Spleen (tissue), 11 donors: ENCODE measurements at regions not wholly inside any gene's neighbourhood (a gene's known extent, or its start where the extent isn't known, plus 50 kb on each side); places are given as distances from the start of the nearest gene placed in this dataset.

Experiments used
- DNase-seq: peaks from one replicate; pipeline ENCODE4 v3.0.0-alpha.2; 2020
- H3K27ac ChIP-seq, 8 donors: fragments of 200-600 bp; sonication (generic) in 7 of 8; 1 replicate in 4 of 8; 2 replicates in 4 of 8; pipeline versions ENCODE4 v1.5.0 to v1.8.0; 2016 to 2021; ENCODE audit warnings: inconsistent platforms in 4 of 8, mild to moderate bottlenecking in 4 of 8, moderate library complexity in 1 of 8
- H3K27me3 ChIP-seq, 7 donors: fragments of 200-600 bp; sonication (generic) in 6 of 7; replicated peaks in 1 of 7; 1 replicate in 4 of 7; 2 replicates in 3 of 7; pipeline versions ENCODE4 v1.5.0 to v1.8.0; 2016 to 2021; ENCODE audit warnings: inconsistent platforms in 3 of 7, mild to moderate bottlenecking in 1 of 7
- H3K36me3 ChIP-seq, 6 donors: fragments of 200-600 bp; sonication (generic) in 5 of 6; 1 replicate in 4 of 6; 2 replicates in 2 of 6; pipeline versions ENCODE4 v1.5.0 to v1.8.0; 2016 to 2021; ENCODE audit warnings: inconsistent platforms in 2 of 6
- H3K4me1 ChIP-seq, 6 donors: fragments of 200-600 bp; sonication (generic) in 5 of 6; 1 replicate in 3 of 6; 2 replicates in 3 of 6; pipeline versions ENCODE4 v1.5.0 to v1.8.0; 2016 to 2021; ENCODE audit warnings: inconsistent platforms in 3 of 6
- H3K4me3 ChIP-seq, 8 donors: fragments of 200-600 bp; sonication (generic) in 7 of 8; 1 replicate in 4 of 8; 2 replicates in 4 of 8; pipeline versions ENCODE4 v1.5.0 to v1.8.0; 2016 to 2021; ENCODE audit warnings: inconsistent platforms in 4 of 8, mild to moderate bottlenecking in 4 of 8, moderate library complexity in 2 of 8
- H3K9me3 ChIP-seq, 8 donors: fragments of 200-600 bp; sonication (generic) in 7 of 8; 1 replicate in 4 of 8; 2 replicates in 4 of 8; pipeline versions ENCODE4 v1.5.0 to v1.8.0; 2016 to 2021; ENCODE audit warnings: inconsistent platforms in 4 of 8
- POLR2A ChIP-seq, 3 donors: fragments of 450-650 bp; IDR thresholded peaks; one replicate each; pipeline ENCODE4 v1.5.1; 2017; ENCODE audit warnings: antibody characterized with exemption in 3 of 3, mild to moderate bottlenecking in 1 of 3
- POLR2AphosphoS5 ChIP-seq, 3 donors: sonication (generic); formaldehyde crosslinking; IDR thresholded peaks; one replicate each; pipeline ENCODE4 v1.5.1; 2017; ENCODE audit warnings: antibody characterized with exemption in 3 of 3
- WGBS, 5 donors: extraction: QIAGEN DNeasy Blood & Tissue Kit in 3 of 5; methylation state at CpG; one replicate each; pipeline versions ENCODE4 v1.1.5 to v1.1.7; 2013 to 2018; 5-methylcytosine and 5-hydroxymethylcytosine counted together
- intact Hi-C: fragments of 100-400 bp; cut with DNase I; formaldehyde crosslinking; loops from one replicate; pipeline ENCODE4 v1.15.0; 2023; ENCODE audit warnings: low total_unique reads
- TF ChIP-seq, protein P1 (sequence below), 11 experiments: fragments of 200-600 bp in 7 of 11; fragments of 450-650 bp in 4 of 11; sonication (generic) in 4 of 11; IDR thresholded peaks in 8 of 11; conservative IDR thresholded peaks in 3 of 11; 1 replicate in 7 of 11; 2 replicates in 4 of 11; pipeline versions ENCODE4 v1.4.0 to v1.8.0; 2016 to 2021; ENCODE audit warnings: antibody characterized with exemption in 11 of 11, inconsistent platforms in 4 of 11, mild to moderate bottlenecking in 1 of 11
- donor health status: healthy with polysubstance abuse.
- donor health status: DM: no; HTN: no; CAD: no; lungs with moderate emphysema.
- donor health status: DM: no; HTN: no; CAD: no.
- donor health status: Bipolar disorder and iron deficiency.
- donor health status: healthy.
- donor health status: DM: no; HTN: no; CAD: no.
- donor health status: DM: yes; HTN: yes; CAD: no.

- Histone ChIP-seq H3K27me3 (no peaks in the 10 kb centered on the region), H3K9me3 (no peaks in the 10 kb centered on the region), H3K36me3 (no peaks in the 10 kb centered on the region), H3K27ac (no peak overlapping the region), H3K4me1 (no peaks in the 10 kb centered on the region), H3K4me3 (no peak overlapping the region)
- TF ChIP-seq, protein P1, sequence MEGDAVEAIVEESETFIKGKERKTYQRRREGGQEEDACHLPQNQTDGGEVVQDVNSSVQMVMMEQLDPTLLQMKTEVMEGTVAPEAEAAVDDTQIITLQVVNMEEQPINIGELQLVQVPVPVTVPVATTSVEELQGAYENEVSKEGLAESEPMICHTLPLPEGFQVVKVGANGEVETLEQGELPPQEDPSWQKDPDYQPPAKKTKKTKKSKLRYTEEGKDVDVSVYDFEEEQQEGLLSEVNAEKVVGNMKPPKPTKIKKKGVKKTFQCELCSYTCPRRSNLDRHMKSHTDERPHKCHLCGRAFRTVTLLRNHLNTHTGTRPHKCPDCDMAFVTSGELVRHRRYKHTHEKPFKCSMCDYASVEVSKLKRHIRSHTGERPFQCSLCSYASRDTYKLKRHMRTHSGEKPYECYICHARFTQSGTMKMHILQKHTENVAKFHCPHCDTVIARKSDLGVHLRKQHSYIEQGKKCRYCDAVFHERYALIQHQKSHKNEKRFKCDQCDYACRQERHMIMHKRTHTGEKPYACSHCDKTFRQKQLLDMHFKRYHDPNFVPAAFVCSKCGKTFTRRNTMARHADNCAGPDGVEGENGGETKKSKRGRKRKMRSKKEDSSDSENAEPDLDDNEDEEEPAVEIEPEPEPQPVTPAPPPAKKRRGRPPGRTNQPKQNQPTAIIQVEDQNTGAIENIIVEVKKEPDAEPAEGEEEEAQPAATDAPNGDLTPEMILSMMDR (IDR thresholded peaks at IDR 0.05 in 8 of 11, conservative IDR thresholded peaks at IDR 0.05 in 3 of 11): no peak
- no peak for TF ChIP-seq POLR2AphosphoS5 (IDR thresholded peaks at IDR 0.05)
- no peak for TF ChIP-seq POLR2A (IDR thresholded peaks at IDR 0.05)
- intact Hi-C loops: no loop called here
- no peak for DNase-seq
Observed at GRCh38 chr12:19890024-19890423, 450.7 kb downstream of the AEBP2 start.

DNA sequence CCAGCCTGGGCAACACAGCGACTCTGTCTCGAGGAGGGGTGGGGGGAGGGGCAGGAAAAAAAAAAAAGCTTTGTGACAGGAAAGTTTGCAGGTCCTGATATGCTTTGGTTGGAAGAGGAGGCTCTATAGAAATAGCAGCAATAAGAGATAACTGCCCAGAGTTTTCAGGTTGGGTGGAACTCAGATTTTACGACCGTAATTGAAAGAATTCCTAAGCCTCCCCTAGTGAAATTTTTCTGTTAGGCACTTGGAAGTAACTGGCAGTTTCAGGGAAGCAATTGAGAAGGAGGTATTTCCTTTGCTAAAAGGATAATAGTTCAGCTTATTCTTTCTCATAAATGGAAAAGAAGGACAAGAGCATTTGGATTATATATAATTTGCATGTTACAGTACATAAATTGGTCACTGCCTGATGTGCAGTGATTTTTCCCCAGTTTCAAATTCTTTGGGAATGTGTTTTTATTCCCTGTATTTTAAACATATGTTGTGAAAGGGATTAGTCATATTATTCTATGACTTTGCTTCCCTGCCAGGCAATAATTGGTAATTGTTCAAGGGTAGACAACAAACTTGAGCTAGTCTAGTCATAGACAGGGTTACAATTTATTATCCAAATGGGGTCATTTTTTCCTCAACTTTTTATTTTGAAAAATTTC lies 452.8 kb downstream of the AEBP2 start:
- no peak for DNase-seq
- Histone ChIP-seq H3K9me3 (no peaks in the 10 kb centered on the region), H3K27me3 (no peaks in the 10 kb centered on the region), H3K4me1 (no peaks in the 10 kb centered on the region), H3K4me3 (no peak overlapping the region), H3K27ac (no peak overlapping the region), H3K36me3 (no peaks in the 10 kb centered on the region)
- 53 to 79% (median 73%) methylated on average over 4 of the region's 4 CpGs for WGBS, 5 donors
- intact Hi-C loops: no loop called here
- TF ChIP-seq POLR2A (IDR thresholded peaks at IDR 0.05): no peak
- TF ChIP-seq, protein P1 (IDR thresholded peaks at IDR 0.05 in 8 of 11, conservative IDR thresholded peaks at IDR 0.05 in 3 of 11): no peak
- no peak for TF ChIP-seq POLR2AphosphoS5 (IDR thresholded peaks at IDR 0.05)

DNA sequence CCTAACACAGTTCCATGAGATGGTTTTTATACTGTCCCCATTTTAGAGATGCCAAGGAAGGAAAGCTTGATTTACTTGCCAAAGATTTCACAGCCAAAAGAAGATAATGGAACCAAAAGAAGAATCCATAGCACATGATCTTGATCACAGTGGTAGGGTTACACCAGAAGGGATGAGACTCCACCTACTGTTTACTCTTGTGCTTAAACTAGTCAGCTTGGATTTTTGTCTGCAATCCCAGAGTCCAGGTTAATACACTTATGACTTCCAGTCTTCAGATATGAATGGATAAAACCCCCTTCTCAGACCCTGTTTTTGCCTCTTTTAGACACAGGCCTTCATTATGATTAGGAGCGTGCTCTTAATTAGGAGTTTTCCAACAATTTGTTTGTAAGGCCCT lies 454.2 kb downstream of the AEBP2 start:
- Histone ChIP-seq H3K9me3 (no peaks in the 10 kb centered on the region), H3K36me3 (no peaks in the 10 kb centered on the region), H3K27me3 (no peaks in the 10 kb centered on the region), H3K4me1 (no peaks in the 10 kb centered on the region), H3K4me3 (no peak overlapping the region), H3K27ac (no peak overlapping the region)
- intact Hi-C loops: no loop called here
- 83 to 95% (median 87%) methylated on average over 1 of the region's 1 CpG for WGBS, 5 donors
- TF ChIP-seq, protein P1 (IDR thresholded peaks at IDR 0.05 in 8 of 11, conservative IDR thresholded peaks at IDR 0.05 in 3 of 11): no peak
- TF ChIP-seq POLR2AphosphoS5 (IDR thresholded peaks at IDR 0.05) (no peak), POLR2A (IDR thresholded peaks at IDR 0.05) (no peak)
- no peak for DNase-seq

- intact Hi-C loops: no loop called here
- Histone ChIP-seq H3K36me3 (no peaks in the 10 kb centered on the region), H3K4me3 (no peak overlapping the region), H3K9me3 (peaks cover 0 to under 1% (median 0%) of the 10 kb centered on the region in 8 donors), H3K27me3 (no peaks in the 10 kb centered on the region), H3K4me1 (no peaks in the 10 kb centered on the region), H3K27ac (no peak overlapping the region)
- 53 to 80% (median 58%) methylated on average over 1 of the region's 1 CpG for WGBS, 5 donors
- no peak for DNase-seq
- TF ChIP-seq POLR2AphosphoS5 (IDR thresholded peaks at IDR 0.05): no peak
- TF ChIP-seq, protein P1 (IDR thresholded peaks at IDR 0.05 in 8 of 11, conservative IDR thresholded peaks at IDR 0.05 in 3 of 11): no peak
- TF ChIP-seq POLR2A (IDR thresholded peaks at IDR 0.05): no peak
Observed at GRCh38 chr12:19894050-19894449, 454.8 kb downstream of the AEBP2 start.
